ENCODE measurements at regions not wholly inside any gene's neighbourhood (a gene's known extent, or its start where the extent isn't known, plus 50 kb on each side); places are given as distances from the start of the nearest gene placed in this dataset.

DNA sequence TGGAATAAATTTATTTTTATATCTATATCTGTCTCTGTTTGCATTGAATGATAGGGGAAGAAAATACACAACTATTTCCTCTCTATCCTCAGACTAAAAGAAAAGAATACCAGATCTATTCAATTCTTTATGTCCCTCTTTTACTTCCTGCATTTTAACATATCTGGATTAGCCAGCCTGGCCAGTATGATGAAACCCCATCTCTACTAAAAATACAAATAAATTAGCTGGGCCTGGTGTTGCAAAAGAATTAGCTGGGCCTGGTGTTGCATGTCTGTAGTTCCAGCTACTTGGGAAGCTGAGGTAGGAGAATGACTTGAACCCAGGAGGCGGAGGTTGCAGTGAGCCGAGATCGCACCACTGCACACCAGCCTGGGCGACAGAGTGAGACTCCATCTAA, 182.0 kb downstream of the LURAP1L start:
- peaks cover 0 to 4% of the 10 kb centered on the region in 2 donors for H3K9me3 ChIP-seq (ENCODE audit: control insufficient read depth in 2 of 2, insufficient read depth in 1 of 2, low read depth in 1 of 2, low read length in 1 of 2)
- H3K36me3 ChIP-seq (ENCODE audit: control insufficient read depth in 2 of 2, insufficient read depth in 2 of 2, low read length in 1 of 2): no peaks in the 10 kb centered on the region
- H3K27me3 ChIP-seq (ENCODE audit: control insufficient read depth in 1 of 2, insufficient read depth in 2 of 2, low read length in 2 of 2): no peaks in the 10 kb centered on the region
- H3K4me3 ChIP-seq (ENCODE audit: low read depth in 1 of 2, low read length in 2 of 2): no peak overlapping the region
- WGBS, 2 donors: 94 to 96% methylated on average over 4 of the region's 4 CpGs
- H3K27ac ChIP-seq (ENCODE audit: low read depth in 2 of 2, low read length in 1 of 2): no peak overlapping the region
- H3K4me1 ChIP-seq (ENCODE audit: control insufficient read depth in 2 of 2, insufficient read depth in 2 of 2, low read length in 1 of 2): peaks cover 3 to 4% of the 10 kb centered on the region in 2 donors

GRCh38 chr9:12958279-12958678, 183.5 kb downstream of the LURAP1L start:
- WGBS, 2 donors: 92 to 96% methylated on average over 3 of the region's 3 CpGs

DNA sequence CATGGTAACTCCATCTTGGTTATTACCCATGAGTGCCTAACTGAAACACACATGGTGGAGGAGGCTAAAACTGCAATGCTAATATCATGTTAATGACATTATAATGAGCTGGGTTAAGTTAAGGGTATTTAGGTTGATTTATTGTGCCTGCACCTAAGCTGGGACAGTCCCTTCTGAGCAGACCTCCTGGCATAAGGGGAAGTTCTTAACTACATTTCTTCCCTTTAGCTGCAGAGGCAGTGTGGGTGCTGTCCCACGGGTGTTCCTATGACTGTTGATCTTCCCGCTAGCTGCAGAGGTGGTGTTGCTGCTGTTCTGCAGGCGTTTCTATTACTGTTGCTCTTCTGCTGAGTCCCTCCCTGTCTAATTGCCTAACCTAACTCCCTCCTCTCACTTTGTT, 183.9 kb downstream of the LURAP1L start:
- no peaks in the 10 kb centered on the region for H3K27me3 ChIP-seq (ENCODE audit: control insufficient read depth in 1 of 2, insufficient read depth in 2 of 2, low read length in 2 of 2)
- peaks cover 0 to 4% of the 10 kb centered on the region in 2 donors for H3K9me3 ChIP-seq (ENCODE audit: control insufficient read depth in 2 of 2, insufficient read depth in 1 of 2, low read depth in 1 of 2, low read length in 1 of 2)
- no peaks in the 10 kb centered on the region for H3K36me3 ChIP-seq (ENCODE audit: control insufficient read depth in 2 of 2, insufficient read depth in 2 of 2, low read length in 1 of 2)
- WGBS, 2 donors: 61% methylated on average over 3 of the region's 3 CpGs
- no peak overlapping the region for H3K4me3 ChIP-seq (ENCODE audit: low read depth in 1 of 2, low read length in 2 of 2)
- peaks cover 3 to 4% of the 10 kb centered on the region in 2 donors for H3K4me1 ChIP-seq (ENCODE audit: control insufficient read depth in 2 of 2, insufficient read depth in 2 of 2, low read length in 1 of 2)
- H3K27ac ChIP-seq (ENCODE audit: low read depth in 2 of 2, low read length in 1 of 2): no peak overlapping the region

More at GRCh38 chr9:12958279-12958678, 183.5 kb downstream of the LURAP1L start:
- no peak overlapping the region for H3K4me3 ChIP-seq (ENCODE audit: low read depth in 1 of 2, low read length in 2 of 2)
- H3K9me3 ChIP-seq (ENCODE audit: control insufficient read depth in 2 of 2, insufficient read depth in 1 of 2, low read depth in 1 of 2, low read length in 1 of 2): peaks cover 0 to 4% of the 10 kb centered on the region in 2 donors
- no peak overlapping the region for H3K27ac ChIP-seq (ENCODE audit: low read depth in 2 of 2, low read length in 1 of 2)
- no peaks in the 10 kb centered on the region for H3K36me3 ChIP-seq (ENCODE audit: control insufficient read depth in 2 of 2, insufficient read depth in 2 of 2, low read length in 1 of 2)
- H3K27me3 ChIP-seq (ENCODE audit: control insufficient read depth in 1 of 2, insufficient read depth in 2 of 2, low read length in 2 of 2): no peaks in the 10 kb centered on the region
- peaks cover 3 to 4% of the 10 kb centered on the region in 2 donors for H3K4me1 ChIP-seq (ENCODE audit: control insufficient read depth in 2 of 2, insufficient read depth in 2 of 2, low read length in 1 of 2)

DNA sequence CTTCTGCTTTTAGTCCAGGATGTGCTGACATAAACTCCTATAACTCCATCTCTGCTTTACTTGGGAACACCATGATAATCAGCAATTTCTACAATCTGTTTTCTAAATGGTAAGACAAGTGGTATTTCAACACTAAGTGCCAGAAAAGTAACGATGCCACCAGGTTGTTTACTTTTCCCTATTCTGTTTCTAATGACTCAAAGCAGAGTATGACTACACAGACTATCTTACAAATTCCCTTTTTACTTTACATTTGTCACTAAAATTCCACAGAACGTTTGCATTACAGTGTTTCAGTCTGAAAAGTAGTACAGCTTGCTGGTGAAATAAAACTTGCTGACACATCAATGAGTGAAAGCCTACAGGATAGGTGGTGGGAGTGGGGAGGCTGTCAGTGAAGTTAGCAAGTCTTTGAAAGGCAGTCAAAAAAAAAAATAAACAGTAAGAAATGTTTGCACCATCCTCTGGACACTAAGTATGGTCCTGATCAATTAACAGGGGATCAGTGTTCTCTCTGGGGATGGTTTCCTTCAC, 186.5 kb downstream of the LURAP1L start:
- H3K4me3 ChIP-seq (ENCODE audit: low read depth in 1 of 2, low read length in 2 of 2): no peak overlapping the region
- no peaks in the 10 kb centered on the region for H3K36me3 ChIP-seq (ENCODE audit: control insufficient read depth in 2 of 2, insufficient read depth in 2 of 2, low read length in 1 of 2)
- H3K9me3 ChIP-seq (ENCODE audit: control insufficient read depth in 2 of 2, insufficient read depth in 1 of 2, low read depth in 1 of 2, low read length in 1 of 2): peaks cover 0 to 4% of the 10 kb centered on the region in 2 donors
- no peaks in the 10 kb centered on the region for H3K27me3 ChIP-seq (ENCODE audit: control insufficient read depth in 1 of 2, insufficient read depth in 2 of 2, low read length in 2 of 2)
- H3K27ac ChIP-seq (ENCODE audit: low read depth in 2 of 2, low read length in 1 of 2): no peak overlapping the region
- no peaks in the 10 kb centered on the region for H3K4me1 ChIP-seq (ENCODE audit: control insufficient read depth in 2 of 2, insufficient read depth in 2 of 2, low read length in 1 of 2)
- 28 to 43% methylated on average over 2 of the region's 2 CpGs for WGBS, 2 donors

DNA sequence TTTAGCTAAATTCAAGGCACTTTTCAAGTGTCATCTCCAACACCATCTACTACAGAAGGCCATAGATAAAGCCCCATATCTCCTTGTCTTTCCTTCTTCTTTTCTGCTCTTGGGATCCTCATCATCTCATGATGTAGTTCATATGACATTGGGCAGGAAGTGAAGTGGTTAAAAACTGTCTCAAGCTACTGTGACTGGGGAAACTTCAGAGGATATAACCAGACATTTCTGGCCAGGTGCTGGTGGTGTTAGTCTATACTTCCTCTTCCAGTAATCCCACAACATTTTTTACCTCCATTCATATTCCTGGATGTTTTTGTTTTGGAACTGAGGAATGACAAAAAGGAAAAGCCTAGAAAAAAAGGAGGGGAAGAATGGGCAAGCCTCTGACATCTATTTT, 188.7 kb downstream of the LURAP1L start:
- no peak overlapping the region for H3K27ac ChIP-seq (ENCODE audit: low read depth in 2 of 2, low read length in 1 of 2)
- peaks cover 0 to under 1% of the 10 kb centered on the region in 2 donors for H3K9me3 ChIP-seq (ENCODE audit: control insufficient read depth in 2 of 2, insufficient read depth in 1 of 2, low read depth in 1 of 2, low read length in 1 of 2)
- H3K36me3 ChIP-seq (ENCODE audit: control insufficient read depth in 2 of 2, insufficient read depth in 2 of 2, low read length in 1 of 2): no peaks in the 10 kb centered on the region

DNA sequence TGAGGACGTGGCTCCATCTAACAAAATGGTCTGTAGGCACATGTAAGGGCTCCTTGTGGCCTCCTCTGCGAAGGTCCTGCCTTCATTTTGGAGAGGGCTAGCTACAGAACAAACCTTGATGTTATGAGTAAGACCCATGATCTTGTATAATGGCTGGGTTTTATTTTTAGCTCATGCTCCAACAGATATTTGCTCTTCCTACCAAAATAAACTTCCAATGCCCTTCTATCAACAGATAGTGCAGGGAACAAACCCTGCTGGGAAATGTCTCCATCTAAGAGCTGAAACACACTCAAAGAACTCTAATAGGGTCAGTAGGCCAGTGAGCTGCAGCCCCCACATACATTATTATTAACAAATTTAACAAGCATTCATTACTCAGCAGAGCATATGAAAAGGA, 189.5 kb downstream of the LURAP1L start:
- H3K27ac ChIP-seq (ENCODE audit: low read depth in 2 of 2, low read length in 1 of 2): no peak overlapping the region
- no peaks in the 10 kb centered on the region for H3K36me3 ChIP-seq (ENCODE audit: control insufficient read depth in 2 of 2, insufficient read depth in 2 of 2, low read length in 1 of 2)
- H3K9me3 ChIP-seq (ENCODE audit: control insufficient read depth in 2 of 2, insufficient read depth in 1 of 2, low read depth in 1 of 2, low read length in 1 of 2): no peaks in the 10 kb centered on the region
- H3K4me3 ChIP-seq (ENCODE audit: low read depth in 1 of 2, low read length in 2 of 2): no peak overlapping the region
- WGBS, 2 donors: 74 to 79% methylated on average over 2 of the region's 2 CpGs
- H3K27me3 ChIP-seq (ENCODE audit: control insufficient read depth in 1 of 2, insufficient read depth in 2 of 2, low read length in 2 of 2): no peaks in the 10 kb centered on the region
- H3K4me1 ChIP-seq (ENCODE audit: control insufficient read depth in 2 of 2, insufficient read depth in 2 of 2, low read length in 1 of 2): no peaks in the 10 kb centered on the region

More for the DNA sequence above, 188.7 kb downstream of the LURAP1L start:
- Histone ChIP-seq H3K27me3 (ENCODE audit: control insufficient read depth in 1 of 2, insufficient read depth in 2 of 2, low read length in 2 of 2) (no peaks in the 10 kb centered on the region), H3K4me3 (ENCODE audit: low read depth in 1 of 2, low read length in 2 of 2) (no peak overlapping the region), H3K4me1 (ENCODE audit: control insufficient read depth in 2 of 2, insufficient read depth in 2 of 2, low read length in 1 of 2) (no peaks in the 10 kb centered on the region)

DNA sequence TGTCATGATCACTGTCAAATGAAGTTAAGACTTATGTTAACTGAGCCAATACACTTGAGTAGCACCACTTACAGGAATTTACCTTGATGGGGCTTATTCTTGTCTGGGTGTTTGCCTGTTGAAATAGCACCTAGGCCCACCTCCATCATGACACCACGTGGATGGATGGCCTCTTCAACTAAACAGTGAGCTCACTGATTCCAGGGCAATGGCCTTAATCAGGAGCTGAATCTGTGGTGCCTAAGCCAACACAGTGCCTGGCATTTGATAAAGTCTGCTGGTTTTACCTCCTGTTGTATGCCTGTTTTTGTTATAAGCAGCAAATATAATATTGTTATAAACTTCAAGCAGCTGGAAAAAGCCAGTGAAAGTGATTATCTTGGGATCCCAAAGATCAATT, 190.5 kb downstream of the LURAP1L start:
- Histone ChIP-seq H3K4me3 (ENCODE audit: low read depth in 1 of 2, low read length in 2 of 2) (no peak overlapping the region), H3K27me3 (ENCODE audit: control insufficient read depth in 1 of 2, insufficient read depth in 2 of 2, low read length in 2 of 2) (no peaks in the 10 kb centered on the region), H3K27ac (ENCODE audit: low read depth in 2 of 2, low read length in 1 of 2) (no peak overlapping the region), H3K9me3 (ENCODE audit: control insufficient read depth in 2 of 2, insufficient read depth in 1 of 2, low read depth in 1 of 2, low read length in 1 of 2) (no peaks in the 10 kb centered on the region), H3K36me3 (ENCODE audit: control insufficient read depth in 2 of 2, insufficient read depth in 2 of 2, low read length in 1 of 2) (no peaks in the 10 kb centered on the region), H3K4me1 (ENCODE audit: control insufficient read depth in 2 of 2, insufficient read depth in 2 of 2, low read length in 1 of 2) (no peaks in the 10 kb centered on the region)
- WGBS, 2 donors: 42% methylated on average over 1 of the region's 1 CpG

GRCh38 chr9:12968093-12968492, 193.3 kb downstream of the LURAP1L start:
- Histone ChIP-seq H3K36me3 (ENCODE audit: control insufficient read depth in 2 of 2, insufficient read depth in 2 of 2, low read length in 1 of 2) (no peaks in the 10 kb centered on the region), H3K27ac (ENCODE audit: low read depth in 2 of 2, low read length in 1 of 2) (no peak overlapping the region), H3K9me3 (ENCODE audit: control insufficient read depth in 2 of 2, insufficient read depth in 1 of 2, low read depth in 1 of 2, low read length in 1 of 2) (no peaks in the 10 kb centered on the region), H3K27me3 (ENCODE audit: control insufficient read depth in 1 of 2, insufficient read depth in 2 of 2, low read length in 2 of 2) (no peaks in the 10 kb centered on the region), H3K4me3 (ENCODE audit: low read depth in 1 of 2, low read length in 2 of 2) (no peak overlapping the region), H3K4me1 (ENCODE audit: control insufficient read depth in 2 of 2, insufficient read depth in 2 of 2, low read length in 1 of 2) (no peaks in the 10 kb centered on the region)
- 75% methylated on average over 6 of the region's 6 CpGs for WGBS, 2 donors

DNA sequence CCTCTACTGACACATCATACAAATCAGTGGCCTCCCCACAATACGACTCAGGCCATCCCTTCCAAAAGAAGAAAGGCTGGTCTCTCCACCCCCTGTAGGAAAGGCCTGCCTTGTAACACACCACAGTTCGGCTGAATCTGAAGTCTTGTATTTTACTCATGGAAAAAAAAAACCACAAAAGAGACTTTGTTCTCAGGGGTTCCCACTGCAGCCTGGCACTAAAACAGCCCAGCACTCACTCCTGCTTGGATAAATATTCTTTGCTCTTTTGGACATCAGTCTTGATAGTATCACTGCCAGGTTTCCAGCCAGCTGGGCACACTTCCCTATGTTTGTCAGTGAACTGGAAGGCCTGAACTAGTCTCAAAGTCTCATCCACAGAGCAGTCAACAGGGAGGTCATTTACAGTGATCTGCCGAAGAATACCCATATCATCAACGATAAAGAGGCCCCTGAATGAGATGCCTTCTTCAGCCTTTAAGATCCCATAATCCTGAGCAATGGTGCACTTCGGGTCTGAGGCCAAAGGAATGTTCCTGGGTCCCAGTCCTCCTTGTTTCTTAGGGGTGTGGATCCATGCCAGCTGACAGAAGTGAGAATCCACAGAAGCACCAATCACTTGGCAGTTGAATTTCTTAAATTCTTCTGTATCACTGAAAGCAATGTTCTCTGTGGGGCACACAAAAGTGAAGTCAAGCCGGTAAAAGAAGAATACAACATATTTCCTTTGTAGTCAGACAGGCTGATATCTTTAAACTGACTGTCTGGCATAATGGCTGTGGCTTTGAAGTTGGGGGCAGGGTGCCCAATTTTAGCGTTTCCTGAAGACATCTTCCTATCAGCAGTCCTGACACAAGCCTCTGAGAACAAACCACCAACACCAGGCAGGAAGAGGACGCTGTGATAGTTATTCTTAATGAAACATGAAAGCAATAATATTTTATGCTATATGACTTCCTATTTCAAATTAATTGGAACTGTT, 198.1 kb downstream of the LURAP1L start:
- Histone ChIP-seq H3K27me3 (ENCODE audit: control insufficient read depth in 1 of 2, insufficient read depth in 2 of 2, low read length in 2 of 2) (no peaks in the 10 kb centered on the region), H3K4me3 (ENCODE audit: low read depth in 1 of 2, low read length in 2 of 2) (no peak overlapping the region), H3K9me3 (ENCODE audit: control insufficient read depth in 2 of 2, insufficient read depth in 1 of 2, low read depth in 1 of 2, low read length in 1 of 2) (no peaks in the 10 kb centered on the region), H3K4me1 (ENCODE audit: control insufficient read depth in 2 of 2, insufficient read depth in 2 of 2, low read length in 1 of 2) (no peaks in the 10 kb centered on the region), H3K27ac (ENCODE audit: low read depth in 2 of 2, low read length in 1 of 2) (no peak overlapping the region), H3K36me3 (ENCODE audit: control insufficient read depth in 2 of 2, insufficient read depth in 2 of 2, low read length in 1 of 2) (no peaks in the 10 kb centered on the region)
- 45 to 53% methylated on average over 8 of the region's 8 CpGs for WGBS, 2 donors

All from esophagus (tissue), 2 donors.